ENCODE measurements at regions not wholly inside any gene's neighbourhood (a gene's known extent, or its start where the extent isn't known, plus 50 kb on each side); places are given as distances from the start of the nearest gene placed in this dataset.

GRCh38 chr3:115396801-115397200 lies 226.5 kb upstream of the GAP43 start:
- Histone ChIP-seq H3K4me1 (ENCODE audit: insufficient read depth, low read length, poor library complexity, severe bottlenecking) (no peaks in the 10 kb centered on the region), H3K9me3 (ENCODE audit: low read depth, low read length, poor library complexity, severe bottlenecking) (no peaks in the 10 kb centered on the region), H3K4me3 (ENCODE audit: low read depth, low read length, poor library complexity, severe bottlenecking) (no peak overlapping the region), H3K27me3 (replicated peaks; ENCODE audit: insufficient read depth, low read depth, low read length, poor library complexity) (no peaks in the 10 kb centered on the region), H3K36me3 (ENCODE audit: insufficient read depth, low read length, poor library complexity, severe bottlenecking) (no peaks in the 10 kb centered on the region), H3K27ac (ENCODE audit: low read depth, low read length, poor library complexity, severe bottlenecking) (no peak overlapping the region)
- POLR2A ChIA-PET (ENCODE audit: low non-redundant PET): no interaction called here
- no TSS peak for BruUV-seq (replicated peaks)
- intact Hi-C loops (cut with micrococcal nuclease; ENCODE audit: unreplicated experiment): no loop called here
- CTCF ChIA-PET: no interaction called here
- TF ChIP-seq CTCF (conservative IDR thresholded peaks at IDR 0.05; ENCODE audit: low read depth, low read length) (no peak), EZH2 (IDR thresholded peaks at IDR 0.05; ENCODE audit: borderline replicate concordance, low read depth, low read length, poor library complexity, severe bottlenecking) (no peak)
- DNase-seq (ENCODE audit: low spot score): no peak

GRCh38 chr3:115397433-115397832 lies 225.9 kb upstream of the GAP43 start:
- BruUV-seq (replicated peaks): no TSS peak
- TF ChIP-seq CTCF (conservative IDR thresholded peaks at IDR 0.05; ENCODE audit: low read depth, low read length): no peak
- TF ChIP-seq EZH2 (IDR thresholded peaks at IDR 0.05; ENCODE audit: borderline replicate concordance, low read depth, low read length, poor library complexity, severe bottlenecking): no peak
- DNase-seq (ENCODE audit: low spot score): no peak
- Histone ChIP-seq H3K4me3 (ENCODE audit: low read depth, low read length, poor library complexity, severe bottlenecking) (no peak overlapping the region), H3K36me3 (ENCODE audit: insufficient read depth, low read length, poor library complexity, severe bottlenecking) (no peaks in the 10 kb centered on the region), H3K9me3 (ENCODE audit: low read depth, low read length, poor library complexity, severe bottlenecking) (no peaks in the 10 kb centered on the region), H3K4me1 (ENCODE audit: insufficient read depth, low read length, poor library complexity, severe bottlenecking) (no peaks in the 10 kb centered on the region), H3K27ac (ENCODE audit: low read depth, low read length, poor library complexity, severe bottlenecking) (no peak overlapping the region), H3K27me3 (replicated peaks; ENCODE audit: insufficient read depth, low read depth, low read length, poor library complexity) (no peaks in the 10 kb centered on the region)
- ChIA-PET CTCF (no interaction called here), POLR2A (ENCODE audit: low non-redundant PET) (no interaction called here)
- intact Hi-C loops (cut with micrococcal nuclease; ENCODE audit: unreplicated experiment): no loop called here

GRCh38 chr3:115398506-115398905 lies 224.8 kb upstream of the GAP43 start:
- no peak for TF ChIP-seq EZH2 (IDR thresholded peaks at IDR 0.05; ENCODE audit: borderline replicate concordance, low read depth, low read length, poor library complexity, severe bottlenecking)
- no peak for TF ChIP-seq CTCF (conservative IDR thresholded peaks at IDR 0.05; ENCODE audit: low read depth, low read length)
- Histone ChIP-seq H3K36me3 (ENCODE audit: insufficient read depth, low read length, poor library complexity, severe bottlenecking) (no peaks in the 10 kb centered on the region), H3K4me3 (ENCODE audit: low read depth, low read length, poor library complexity, severe bottlenecking) (no peak overlapping the region), H3K9me3 (ENCODE audit: low read depth, low read length, poor library complexity, severe bottlenecking) (no peaks in the 10 kb centered on the region), H3K4me1 (ENCODE audit: insufficient read depth, low read length, poor library complexity, severe bottlenecking) (no peaks in the 10 kb centered on the region), H3K27me3 (replicated peaks; ENCODE audit: insufficient read depth, low read depth, low read length, poor library complexity) (no peaks in the 10 kb centered on the region), H3K27ac (ENCODE audit: low read depth, low read length, poor library complexity, severe bottlenecking) (no peak overlapping the region)
- no peak for DNase-seq (ENCODE audit: low spot score)
- ChIA-PET POLR2A (ENCODE audit: low non-redundant PET) (no interaction called here), CTCF (no interaction called here)
- BruUV-seq (replicated peaks): no TSS peak
- intact Hi-C loops (cut with micrococcal nuclease; ENCODE audit: unreplicated experiment): no loop called here

Data from A673 (cell line).